ENCODE measurements at regions not wholly inside any gene's neighbourhood (a gene's known extent, or its start where the extent isn't known, plus 50 kb on each side); places are given as distances from the start of the nearest gene placed in this dataset.

DNA sequence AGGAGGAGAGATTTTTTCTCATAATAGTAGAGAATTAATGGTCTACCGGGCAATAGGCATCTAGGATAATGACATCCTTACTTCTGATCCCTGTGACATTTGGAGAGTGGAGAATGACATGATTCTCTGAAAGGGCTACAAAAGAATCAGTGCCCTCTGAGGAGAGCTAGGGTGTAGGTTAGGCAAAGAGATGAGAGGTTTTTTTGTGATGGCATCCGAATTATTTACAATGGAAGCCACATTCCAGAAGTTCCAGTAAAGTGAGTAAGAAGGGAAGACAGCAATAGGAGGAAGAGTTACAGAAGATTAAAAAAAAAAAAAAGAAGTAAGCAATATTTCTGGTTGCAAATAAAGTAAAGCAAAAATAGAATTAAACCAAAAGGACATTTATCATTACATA lies 478.0 kb downstream of the RMST start:
- no peak for DNase-seq
- TF ChIP-seq, protein P1, sequence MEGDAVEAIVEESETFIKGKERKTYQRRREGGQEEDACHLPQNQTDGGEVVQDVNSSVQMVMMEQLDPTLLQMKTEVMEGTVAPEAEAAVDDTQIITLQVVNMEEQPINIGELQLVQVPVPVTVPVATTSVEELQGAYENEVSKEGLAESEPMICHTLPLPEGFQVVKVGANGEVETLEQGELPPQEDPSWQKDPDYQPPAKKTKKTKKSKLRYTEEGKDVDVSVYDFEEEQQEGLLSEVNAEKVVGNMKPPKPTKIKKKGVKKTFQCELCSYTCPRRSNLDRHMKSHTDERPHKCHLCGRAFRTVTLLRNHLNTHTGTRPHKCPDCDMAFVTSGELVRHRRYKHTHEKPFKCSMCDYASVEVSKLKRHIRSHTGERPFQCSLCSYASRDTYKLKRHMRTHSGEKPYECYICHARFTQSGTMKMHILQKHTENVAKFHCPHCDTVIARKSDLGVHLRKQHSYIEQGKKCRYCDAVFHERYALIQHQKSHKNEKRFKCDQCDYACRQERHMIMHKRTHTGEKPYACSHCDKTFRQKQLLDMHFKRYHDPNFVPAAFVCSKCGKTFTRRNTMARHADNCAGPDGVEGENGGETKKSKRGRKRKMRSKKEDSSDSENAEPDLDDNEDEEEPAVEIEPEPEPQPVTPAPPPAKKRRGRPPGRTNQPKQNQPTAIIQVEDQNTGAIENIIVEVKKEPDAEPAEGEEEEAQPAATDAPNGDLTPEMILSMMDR (IDR thresholded peaks at IDR 0.05), result no peak
- Histone ChIP-seq H3K4me1 (no peaks in the 10 kb centered on the region), H3K27ac (no peak overlapping the region), H3K4me3 (no peak overlapping the region), H3K36me3 (no peaks in the 10 kb centered on the region), H3K27me3 (no peaks in the 10 kb centered on the region), H3K9me3 (peaks cover 0 to 8% (median 0%) of the 10 kb centered on the region in 11 donors)
- ATAC-seq, result no peak
- 27 to 47% methylated on average over 2 of the region's 2 CpGs for WGBS, 2 donors
- intact Hi-C loops (cut with DNase I), result loop anchor here in 1 of 10 donors (10.0 kb wide), 1 partner anchor 154 kb away; no protein-coding TSS in a partner anchor

DNA sequence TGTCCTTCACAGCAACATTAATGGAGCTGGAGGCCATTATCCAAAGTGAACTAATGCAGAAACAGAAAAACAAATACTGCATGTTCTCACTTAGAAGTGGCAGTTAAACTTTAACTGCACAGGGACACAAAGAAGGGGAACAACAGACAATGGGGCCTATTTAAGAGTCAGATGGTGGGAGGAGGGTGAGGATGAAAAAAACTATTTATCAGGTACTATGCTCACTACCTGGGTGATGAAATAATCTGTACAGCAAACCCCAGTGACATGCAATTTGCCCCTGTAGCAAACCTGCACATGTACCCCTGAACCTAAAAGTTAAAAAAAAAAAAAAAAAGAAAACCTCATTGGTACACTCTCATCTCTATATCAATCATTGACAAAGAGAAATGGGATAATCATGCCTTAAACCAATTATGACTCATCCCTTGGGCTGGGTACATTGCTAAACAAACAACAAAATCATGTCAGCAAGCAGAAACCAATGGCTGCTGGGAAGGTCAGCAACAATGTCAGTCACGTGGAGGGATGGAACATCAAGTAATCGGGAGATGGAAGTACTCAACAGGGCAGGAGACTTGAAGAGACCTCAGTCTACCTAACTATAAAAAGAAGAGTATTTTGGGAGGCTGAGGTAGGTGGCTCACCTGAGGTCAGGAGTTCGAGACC lies 479.2 kb downstream of the RMST start:
- TF ChIP-seq, protein P1 (IDR thresholded peaks at IDR 0.05), result no peak
- no peaks in the 10 kb centered on the region for H3K4me1 ChIP-seq
- no peaks in the 10 kb centered on the region for H3K27me3 ChIP-seq
- no peaks in the 10 kb centered on the region for H3K36me3 ChIP-seq
- H3K27ac ChIP-seq, result no peak overlapping the region
- ATAC-seq (no peak), DNase-seq (no peak)
- WGBS, 2 donors, result 93 to 96% methylated on average over 3 of the region's 3 CpGs
- H3K9me3 ChIP-seq, result peaks cover 0 to 9% (median 0%) of the 10 kb centered on the region in 11 donors
- intact Hi-C loops (cut with DNase I), result loop anchor here in 1 of 10 donors (10.0 kb wide), 1 partner anchor 153 kb away; no protein-coding TSS in a partner anchor
- no peak overlapping the region for H3K4me3 ChIP-seq

DNA sequence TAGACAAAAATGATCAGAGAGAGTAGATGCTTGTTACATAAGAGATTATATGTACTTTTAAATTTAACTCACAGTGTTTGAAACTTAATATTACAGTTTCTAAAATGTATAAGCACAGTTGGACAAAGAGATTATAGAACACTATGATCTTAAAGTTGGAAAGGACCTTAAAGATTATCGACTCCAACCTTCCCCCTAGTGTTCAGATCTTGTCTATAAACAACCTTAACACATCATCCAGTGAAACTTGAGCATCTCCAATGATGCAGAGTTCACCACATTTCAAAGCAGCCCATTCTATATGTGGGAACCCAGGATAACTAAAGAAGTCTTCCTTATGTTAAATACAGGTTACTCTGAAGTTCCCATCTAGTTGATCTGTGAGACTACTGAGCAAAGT lies 480.8 kb downstream of the RMST start:
- peaks cover 0 to 23% (median 0%) of the 10 kb centered on the region in 11 donors for H3K9me3 ChIP-seq
- H3K36me3 ChIP-seq, result no peaks in the 10 kb centered on the region
- no peak overlapping the region for H3K4me3 ChIP-seq
- TF ChIP-seq, protein P1 (IDR thresholded peaks at IDR 0.05), result peak in 1 of 9 donors; percentile 10
- no peak for DNase-seq
- 65 to 76% methylated on average over 1 of the region's 1 CpG for WGBS, 2 donors
- intact Hi-C loops (cut with DNase I), result loop anchor here in 1 of 10 donors (10.0 kb wide), 1 partner anchor 151 kb away; no protein-coding TSS in a partner anchor
- H3K4me1 ChIP-seq, result no peaks in the 10 kb centered on the region
- no peak for ATAC-seq
- H3K27ac ChIP-seq, result no peak overlapping the region
- no peaks in the 10 kb centered on the region for H3K27me3 ChIP-seq

DNA sequence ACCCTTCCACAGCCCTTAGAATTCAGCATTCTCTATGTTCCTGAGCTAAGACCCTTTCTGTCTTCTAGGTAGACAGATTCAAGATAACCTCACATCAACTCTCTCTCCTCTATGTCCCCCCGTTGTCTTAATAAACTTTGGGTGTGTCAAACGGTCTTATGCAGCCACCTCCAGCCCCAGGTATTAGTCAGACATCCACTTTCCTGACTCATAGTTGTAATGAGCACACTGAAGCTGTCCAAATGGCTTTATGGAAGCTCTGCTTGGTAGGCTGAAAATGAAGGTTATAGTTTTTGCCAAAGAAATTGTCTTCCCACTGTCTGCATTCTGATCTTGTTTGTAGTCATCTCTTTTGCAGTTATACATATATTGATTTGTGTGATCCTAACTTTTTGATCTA lies 482.0 kb downstream of the RMST start:
- Histone ChIP-seq H3K4me3 (no peak overlapping the region), H3K27me3 (no peaks in the 10 kb centered on the region), H3K36me3 (no peaks in the 10 kb centered on the region), H3K27ac (no peak overlapping the region), H3K4me1 (no peaks in the 10 kb centered on the region), H3K9me3 (peaks cover 0 to 23% (median 0%) of the 10 kb centered on the region in 11 donors)
- ATAC-seq, result no peak
- WGBS, 2 donors, result 73 to 84% methylated on average over 2 of the region's 2 CpGs
- intact Hi-C loops (cut with DNase I), result loop anchor here in 1 of 10 donors (10.0 kb wide), 1 partner anchor 150 kb away; no protein-coding TSS in a partner anchor
- no peak for DNase-seq
- TF ChIP-seq, protein P1 (IDR thresholded peaks at IDR 0.05), result no peak

Data from heart right ventricle (tissue), 16 donors.